Neural cell (in vitro differentiated cells): ENCODE measurements at regions not wholly inside any gene's neighbourhood (a gene's known extent, or its start where the extent isn't known, plus 50 kb on each side); places are given as distances from the start of the nearest gene placed in this dataset.

Experiments
- H2AFZ ChIP-seq: fragments of 200-600, 300-800 bp; sonication (generic), shearing (Covaris generic); 2 replicates; pipeline ENCODE4 v1.6.0; 2014; ENCODE audit warnings: low read depth, mild to moderate bottlenecking, antibody characterized with exemption, low read length, moderate library complexity
- H3F3A ChIP-seq: fragments of 200-600 bp; shearing (Covaris generic); 2 replicates; pipeline ENCODE4 v1.6.1; 2016; ENCODE audit warnings: mild to moderate bottlenecking, moderate library complexity, mixed read lengths, antibody characterized with exemption, low read length; ENCODE audit not compliant: insufficient read depth, poor library complexity, severe bottlenecking
- H3K27ac ChIP-seq: fragments of 200-600, 300-800 bp; sonication (generic), shearing (Covaris generic); 2 replicates; pipeline ENCODE4 v1.5.1; 2014; ENCODE audit warnings: mild to moderate bottlenecking, low read length, moderate library complexity
- H3K27me3 ChIP-seq: fragments of 300-800, 200-600 bp; sonication (generic), shearing (Covaris generic); 2 replicates; pipeline ENCODE4 v1.6.0; 2014; ENCODE audit warnings: mild to moderate bottlenecking, low read depth, low read length, moderate library complexity; ENCODE audit not compliant: insufficient read depth
- H3K36me3 ChIP-seq: fragments of 300-800, 200-600 bp; sonication (generic), shearing (Covaris generic); 2 replicates; pipeline ENCODE4 v1.5.1; 2014; ENCODE audit warnings: mild to moderate bottlenecking, antibody characterized with exemption, low read length, moderate library complexity; ENCODE audit not compliant: insufficient read depth
- H3K4me2 ChIP-seq: fragments of 300-800, 200-600 bp; sonication (generic), shearing (Covaris generic); 2 replicates; pipeline ENCODE4 v1.6.0; 2014; ENCODE audit warnings: mild to moderate bottlenecking, low read length
- H3K4me3 ChIP-seq: fragments of 300-800, 200-600 bp; sonication (generic), shearing (Covaris generic); 2 replicates; pipeline ENCODE4 v1.5.1; 2014; ENCODE audit warnings: mild to moderate bottlenecking, low read length, moderate library complexity
- H3K79me2 ChIP-seq: fragments of 200-600 bp; shearing (Covaris generic); replicated peaks from 2 replicates; pipeline ENCODE4 v1.6.0; 2014; ENCODE audit warnings: mild to moderate bottlenecking, low read length, moderate library complexity; ENCODE audit not compliant: insufficient read depth
- H3K9ac ChIP-seq: fragments of 300-800, 200-600 bp; sonication (generic), shearing (Covaris generic); 2 replicates; pipeline ENCODE4 v1.6.1; 2016; ENCODE audit warnings: mild to moderate bottlenecking, low read length, mixed read lengths
- H3K9me2 ChIP-seq: fragments of 200-600 bp; shearing (Covaris generic); 2 replicates; pipeline ENCODE4 v1.6.1; 2016; ENCODE audit warnings: mild to moderate bottlenecking, low read length, mixed read lengths; ENCODE audit not compliant: insufficient read depth
- H3K9me3 ChIP-seq: fragments of 200-600, 300-800 bp; sonication (generic), shearing (Covaris generic); 2 replicates; pipeline ENCODE4 v1.6.1; 2016; ENCODE audit warnings: mild to moderate bottlenecking, mixed run types, low read length, moderate library complexity, mixed read lengths
- H4K20me1 ChIP-seq: fragments of 200-600 bp; shearing (Covaris generic); 2 replicates; pipeline ENCODE4 v1.6.1; 2016; ENCODE audit warnings: mild to moderate bottlenecking, mixed run types; ENCODE audit not compliant: insufficient read depth
- CTCF ChIP-seq: fragments of 450-650 bp; IDR thresholded peaks from 2 replicates; pipeline ENCODE4 v1.5.1; 2014; ENCODE audit warnings: antibody characterized with exemption, mild to moderate bottlenecking, moderate library complexity; ENCODE audit not compliant: poor library complexity, severe bottlenecking
- EP300 ChIP-seq: fragments of 450-650 bp; conservative IDR thresholded peaks from 2 replicates; pipeline ENCODE4 v1.6.1; 2014; ENCODE audit warnings: antibody characterized with exemption, mild to moderate bottlenecking, moderate library complexity; ENCODE audit not compliant: poor library complexity, severe bottlenecking
- EZH2 ChIP-seq: fragments of 200-600, 300-800 bp; shearing (Covaris generic), sonication (generic); IDR thresholded peaks from 2 replicates; pipeline ENCODE4 v1.6.1; 2014; ENCODE audit warnings: antibody characterized with exemption, low read length, borderline replicate concordance, mild to moderate bottlenecking; ENCODE audit not compliant: insufficient read depth, poor library complexity, severe bottlenecking
- MXI1 ChIP-seq: fragments of 450-650 bp; conservative IDR thresholded peaks from 2 replicates; pipeline ENCODE4 v1.6.1; 2014; ENCODE audit warnings: antibody characterized with exemption, mild to moderate bottlenecking; ENCODE audit not compliant: poor library complexity, severe bottlenecking
- POLR2AphosphoS5 ChIP-seq: IDR thresholded peaks from 2 replicates; pipeline ENCODE4 v1.6.1; 2012
- RAD21 ChIP-seq: fragments of 450-650 bp; conservative IDR thresholded peaks from 2 replicates; pipeline ENCODE4 v1.6.1; 2014; ENCODE audit warnings: antibody characterized with exemption, mild to moderate bottlenecking, moderate library complexity
- SMC3 ChIP-seq: fragments of 450-650 bp; conservative IDR thresholded peaks from 2 replicates; pipeline ENCODE4 v1.6.1; 2014; ENCODE audit warnings: antibody characterized with exemption, mild to moderate bottlenecking, moderate library complexity; ENCODE audit not compliant: poor library complexity
- TAF1 ChIP-seq: IDR thresholded peaks from 2 replicates; pipeline ENCODE4 v1.6.1; 2012; ENCODE audit warnings: low read depth
- TF ChIP-seq, protein P1 (sequence below): IDR thresholded peaks from 2 replicates; pipeline ENCODE4 v1.6.1; 2012; ENCODE audit warnings: borderline replicate concordance

DNA sequence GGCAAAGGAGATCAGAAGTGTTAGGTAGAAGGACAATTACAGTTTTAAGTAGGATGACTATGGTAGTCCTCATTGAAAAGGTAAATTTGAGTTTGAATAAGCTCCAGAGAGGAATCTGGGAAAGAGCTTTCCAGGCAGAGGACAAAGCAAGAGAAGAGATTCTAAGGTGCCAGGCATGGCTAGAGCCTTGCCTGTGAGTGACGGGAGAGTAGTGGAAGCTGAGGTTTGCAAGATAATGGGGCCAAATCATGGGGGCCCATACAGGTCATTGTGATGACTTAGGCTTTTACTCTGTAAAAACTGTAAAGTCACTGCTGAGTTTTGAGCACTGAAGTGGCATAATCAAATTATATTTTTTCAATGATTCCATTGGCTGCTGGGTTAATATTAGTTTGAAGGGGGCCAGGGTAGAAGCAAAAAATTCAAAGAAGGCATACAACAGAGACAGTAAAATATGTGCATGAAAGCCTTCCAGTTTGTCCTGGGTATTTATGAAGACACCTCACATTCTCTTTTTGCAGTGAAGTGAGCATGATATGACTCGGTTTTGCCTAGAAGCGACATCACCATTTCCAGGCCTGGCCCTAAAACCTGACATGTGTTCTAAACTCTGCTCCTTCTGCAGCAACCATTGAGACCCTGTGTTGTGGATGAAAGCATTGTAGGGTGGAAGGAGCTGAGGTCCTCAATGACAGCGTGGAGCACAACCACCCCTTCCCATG is 279.8 kb upstream of the TNC start:
- no peak overlapping the region for H3K27ac ChIP-seq
- H2AFZ ChIP-seq = no peak overlapping the region
- TF ChIP-seq POLR2AphosphoS5 = no peak
- no peak for TF ChIP-seq EZH2
- TF ChIP-seq TAF1 = no peak
- TF ChIP-seq MXI1 = no peak
- TF ChIP-seq, protein P1, sequence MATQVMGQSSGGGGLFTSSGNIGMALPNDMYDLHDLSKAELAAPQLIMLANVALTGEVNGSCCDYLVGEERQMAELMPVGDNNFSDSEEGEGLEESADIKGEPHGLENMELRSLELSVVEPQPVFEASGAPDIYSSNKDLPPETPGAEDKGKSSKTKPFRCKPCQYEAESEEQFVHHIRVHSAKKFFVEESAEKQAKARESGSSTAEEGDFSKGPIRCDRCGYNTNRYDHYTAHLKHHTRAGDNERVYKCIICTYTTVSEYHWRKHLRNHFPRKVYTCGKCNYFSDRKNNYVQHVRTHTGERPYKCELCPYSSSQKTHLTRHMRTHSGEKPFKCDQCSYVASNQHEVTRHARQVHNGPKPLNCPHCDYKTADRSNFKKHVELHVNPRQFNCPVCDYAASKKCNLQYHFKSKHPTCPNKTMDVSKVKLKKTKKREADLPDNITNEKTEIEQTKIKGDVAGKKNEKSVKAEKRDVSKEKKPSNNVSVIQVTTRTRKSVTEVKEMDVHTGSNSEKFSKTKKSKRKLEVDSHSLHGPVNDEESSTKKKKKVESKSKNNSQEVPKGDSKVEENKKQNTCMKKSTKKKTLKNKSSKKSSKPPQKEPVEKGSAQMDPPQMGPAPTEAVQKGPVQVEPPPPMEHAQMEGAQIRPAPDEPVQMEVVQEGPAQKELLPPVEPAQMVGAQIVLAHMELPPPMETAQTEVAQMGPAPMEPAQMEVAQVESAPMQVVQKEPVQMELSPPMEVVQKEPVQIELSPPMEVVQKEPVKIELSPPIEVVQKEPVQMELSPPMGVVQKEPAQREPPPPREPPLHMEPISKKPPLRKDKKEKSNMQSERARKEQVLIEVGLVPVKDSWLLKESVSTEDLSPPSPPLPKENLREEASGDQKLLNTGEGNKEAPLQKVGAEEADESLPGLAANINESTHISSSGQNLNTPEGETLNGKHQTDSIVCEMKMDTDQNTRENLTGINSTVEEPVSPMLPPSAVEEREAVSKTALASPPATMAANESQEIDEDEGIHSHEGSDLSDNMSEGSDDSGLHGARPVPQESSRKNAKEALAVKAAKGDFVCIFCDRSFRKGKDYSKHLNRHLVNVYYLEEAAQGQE = no peak
- TF ChIP-seq EP300 = no peak
- TF ChIP-seq CTCF = no peak
- no peak for TF ChIP-seq RAD21
- no peak for TF ChIP-seq SMC3
- H3K4me3 ChIP-seq = no peak overlapping the region
- no peaks in the 10 kb centered on the region for H3K79me2 ChIP-seq
- no peaks in the 10 kb centered on the region for H3K9me3 ChIP-seq
- no peak overlapping the region for H3K4me2 ChIP-seq
- H3K36me3 ChIP-seq = no peaks in the 10 kb centered on the region
- no peaks in the 10 kb centered on the region for H3K9me2 ChIP-seq
- H3K9ac ChIP-seq = no peak overlapping the region
- H3K27me3 ChIP-seq = no peaks in the 10 kb centered on the region
- no peaks in the 10 kb centered on the region for H3F3A ChIP-seq
- no peaks in the 10 kb centered on the region for H4K20me1 ChIP-seq

DNA sequence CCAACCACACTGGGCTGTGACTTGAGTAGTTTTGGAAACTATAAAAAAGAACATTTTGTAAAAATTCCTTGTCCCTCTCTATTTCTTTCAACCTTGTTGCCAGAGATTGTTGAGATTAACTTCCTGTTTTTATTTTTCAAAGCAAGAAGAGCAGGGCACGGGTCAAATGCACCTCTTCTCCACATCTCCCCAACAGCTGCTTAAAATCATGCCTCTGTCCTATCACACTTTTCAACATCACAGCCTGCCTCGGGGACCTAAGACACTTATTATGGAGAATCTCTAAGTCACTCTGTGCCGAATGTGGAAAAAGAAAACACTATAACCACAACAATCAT is 280.3 kb upstream of the TNC start:
- H4K20me1 ChIP-seq = no peaks in the 10 kb centered on the region
- H3F3A ChIP-seq = no peaks in the 10 kb centered on the region
- H3K36me3 ChIP-seq = no peaks in the 10 kb centered on the region
- H3K9me3 ChIP-seq = no peaks in the 10 kb centered on the region
- H3K27me3 ChIP-seq = no peaks in the 10 kb centered on the region
- H3K79me2 ChIP-seq = no peaks in the 10 kb centered on the region
- no peak for TF ChIP-seq MXI1
- TF ChIP-seq, protein P1 = no peak
- no peak for TF ChIP-seq RAD21
- TF ChIP-seq POLR2AphosphoS5 = no peak
- TF ChIP-seq EP300 = no peak
- no peak for TF ChIP-seq CTCF
- no peak for TF ChIP-seq EZH2
- TF ChIP-seq TAF1 = no peak
- no peak overlapping the region for H2AFZ ChIP-seq
- H3K9me2 ChIP-seq = no peaks in the 10 kb centered on the region
- H3K4me3 ChIP-seq = no peak overlapping the region
- no peak overlapping the region for H3K9ac ChIP-seq
- H3K27ac ChIP-seq = no peak overlapping the region
- no peak overlapping the region for H3K4me2 ChIP-seq
